Astrocyte (in vitro differentiated cells and primary cell): ENCODE measurements at regions not wholly inside any gene's neighbourhood (a gene's known extent, or its start where the extent isn't known, plus 50 kb on each side); places are given as distances from the start of the nearest gene placed in this dataset.

Experiments used
- DNase-seq: peaks from one replicate; pipeline ENCODE4 v3.0.0-alpha.2; 2010; ENCODE audit warnings: low read depth
- FAIRE-seq: peaks from 2 replicates; lab custom pipeline; 2011; peaks lifted over from hg19 to GRCh38; lab: Jason Lieb, UNC
- H2AFZ ChIP-seq: 2 replicates; pipeline ENCODE4 v1.6.0; 2012; ENCODE audit warnings: low read depth, low read length, inconsistent platforms
- H3K27ac ChIP-seq: 2 replicates; pipeline ENCODE4 v1.5.1; 2011; ENCODE audit warnings: low read depth, low read length, inconsistent platforms
- H3K27me3 ChIP-seq: 2 replicates; pipeline ENCODE4 v1.6.0; 2011; ENCODE audit warnings: low read length, inconsistent platforms; ENCODE audit not compliant: insufficient read depth
- H3K36me3 ChIP-seq: 2 replicates; pipeline ENCODE4 v1.5.1; 2011; ENCODE audit warnings: low read length, inconsistent platforms; ENCODE audit not compliant: insufficient read depth
- H3K4me1 ChIP-seq: 2 replicates; pipeline ENCODE4 v1.5.1; 2011; ENCODE audit warnings: low read length, inconsistent platforms; ENCODE audit not compliant: insufficient read depth
- H3K4me2 ChIP-seq: 2 replicates; pipeline ENCODE4 v1.6.0; 2012; ENCODE audit warnings: low read length, inconsistent platforms
- H3K4me3 ChIP-seq: 2 replicates; pipeline ENCODE4 v1.5.1; 2011; ENCODE audit warnings: low read depth, mild to moderate bottlenecking, low read length, inconsistent platforms; ENCODE audit not compliant: insufficient read depth
- H3K79me2 ChIP-seq: 2 replicates; pipeline ENCODE4 v1.6.0; 2012; ENCODE audit warnings: mild to moderate bottlenecking, low read length, inconsistent platforms; ENCODE audit not compliant: insufficient read depth
- H3K9ac ChIP-seq: 2 replicates; pipeline ENCODE4 v1.6.0; 2012; ENCODE audit warnings: mild to moderate bottlenecking, low read length, inconsistent platforms
- H3K9me3 ChIP-seq: 2 replicates; pipeline ENCODE4 v1.5.1; 2012; ENCODE audit warnings: low read depth, mild to moderate bottlenecking, low read length, inconsistent platforms; ENCODE audit not compliant: insufficient read depth
- H4K20me1 ChIP-seq: 2 replicates; pipeline ENCODE4 v1.6.0; 2012; ENCODE audit warnings: low read length, inconsistent platforms; ENCODE audit not compliant: insufficient read depth
- H3K27ac Mint-ChIP-seq: one replicate; pipeline ENCODE4 v1.8.0; 2021; ENCODE audit warnings: mild to moderate bottlenecking, mixed read lengths; ENCODE audit not compliant: unreplicated experiment
- H3K27me3 Mint-ChIP-seq: one replicate; pipeline ENCODE4 v1.8.0; 2021; ENCODE audit warnings: low read depth, mixed read lengths; ENCODE audit not compliant: unreplicated experiment
- H3K36me3 Mint-ChIP-seq: one replicate; pipeline ENCODE4 v1.8.0; 2021; ENCODE audit warnings: low read depth, mixed read lengths; ENCODE audit not compliant: unreplicated experiment
- H3K4me1 Mint-ChIP-seq: one replicate; pipeline ENCODE4 v1.8.0; 2021; ENCODE audit warnings: low read depth, mixed read lengths; ENCODE audit not compliant: unreplicated experiment
- H3K4me3 Mint-ChIP-seq: one replicate; pipeline ENCODE4 v1.8.0; 2021; ENCODE audit warnings: mild to moderate bottlenecking, moderate library complexity, mixed read lengths; ENCODE audit not compliant: unreplicated experiment
- H3K9me3 Mint-ChIP-seq: one replicate; pipeline ENCODE4 v1.8.0; 2021; ENCODE audit warnings: mild to moderate bottlenecking, mixed read lengths; ENCODE audit not compliant: unreplicated experiment
- CTCF ChIP-seq: IDR thresholded peaks from 2 replicates; pipeline ENCODE4 v1.5.1; 2011; ENCODE audit warnings: low read depth, mild to moderate bottlenecking, inconsistent platforms, low read length, moderate library complexity; ENCODE audit not compliant: insufficient read depth
- EZH2 ChIP-seq: IDR thresholded peaks from 2 replicates; pipeline ENCODE4 v1.6.1; 2012; ENCODE audit warnings: mild to moderate bottlenecking, low read length, inconsistent platforms; ENCODE audit not compliant: insufficient read depth

GRCh38 chr3:76976996-76977395, 62.9 kb upstream of the ROBO2 start:
- no peak overlapping the region for H3K4me3 Mint-ChIP-seq
- Histone ChIP-seq H3K27me3 (no peaks in the 10 kb centered on the region), H4K20me1 (no peaks in the 10 kb centered on the region), H3K4me1 (no peaks in the 10 kb centered on the region), H3K9me3 (no peaks in the 10 kb centered on the region), H3K27ac (no peak overlapping the region), H3K4me2 (no peak overlapping the region), H3K4me3 (no peak overlapping the region), H2AFZ (no peak overlapping the region), H3K79me2 (no peaks in the 10 kb centered on the region), H3K9ac (no peak overlapping the region), H3K36me3 (no peaks in the 10 kb centered on the region)
- peaks cover 3% of the 10 kb centered on the region for H3K4me1 Mint-ChIP-seq
- TF ChIP-seq EZH2: no peak
- no peak for TF ChIP-seq CTCF
- DNase-seq (no peak), FAIRE-seq (no peak)
- no peaks in the 10 kb centered on the region for H3K9me3 Mint-ChIP-seq
- no peaks in the 10 kb centered on the region for H3K36me3 Mint-ChIP-seq
- H3K27me3 Mint-ChIP-seq: no peaks in the 10 kb centered on the region
- no peak overlapping the region for H3K27ac Mint-ChIP-seq

GRCh38 chr3:76985645-76986044, 54.3 kb upstream of the ROBO2 start:
- TF ChIP-seq CTCF (no peak), EZH2 (no peak)
- Mint-ChIP-seq H3K27ac (no peak overlapping the region), H3K9me3 (no peaks in the 10 kb centered on the region), H3K27me3 (no peaks in the 10 kb centered on the region), H3K36me3 (no peaks in the 10 kb centered on the region), H3K4me3 (no peak overlapping the region), H3K4me1 (no peaks in the 10 kb centered on the region)
- H3K9me3 ChIP-seq: no peaks in the 10 kb centered on the region
- DNase-seq: no peak
- no peak overlapping the region for H3K4me2 ChIP-seq
- no peak for FAIRE-seq
- no peaks in the 10 kb centered on the region for H3K36me3 ChIP-seq
- no peak overlapping the region for H3K27ac ChIP-seq
- H3K27me3 ChIP-seq: no peaks in the 10 kb centered on the region
- H2AFZ ChIP-seq: no peak overlapping the region
- no peaks in the 10 kb centered on the region for H3K79me2 ChIP-seq
- H4K20me1 ChIP-seq: no peaks in the 10 kb centered on the region
- no peak overlapping the region for H3K4me3 ChIP-seq
- H3K9ac ChIP-seq: no peak overlapping the region
- no peaks in the 10 kb centered on the region for H3K4me1 ChIP-seq

GRCh38 chr3:76986876-76987474, 52.9 kb upstream of the ROBO2 start:
- H3K4me3 Mint-ChIP-seq: no peak overlapping the region
- TF ChIP-seq EZH2 (no peak), CTCF (no peak)
- Histone ChIP-seq H2AFZ (no peak overlapping the region), H3K4me2 (no peak overlapping the region), H3K4me1 (no peaks in the 10 kb centered on the region), H4K20me1 (no peaks in the 10 kb centered on the region), H3K27me3 (no peaks in the 10 kb centered on the region), H3K79me2 (no peaks in the 10 kb centered on the region), H3K36me3 (no peaks in the 10 kb centered on the region), H3K27ac (no peak overlapping the region), H3K4me3 (no peak overlapping the region), H3K9ac (no peak overlapping the region), H3K9me3 (no peaks in the 10 kb centered on the region)
- FAIRE-seq (no peak), DNase-seq (no peak)
- no peaks in the 10 kb centered on the region for H3K9me3 Mint-ChIP-seq
- no peaks in the 10 kb centered on the region for H3K36me3 Mint-ChIP-seq
- no peak overlapping the region for H3K27ac Mint-ChIP-seq
- no peaks in the 10 kb centered on the region for H3K4me1 Mint-ChIP-seq
- no peaks in the 10 kb centered on the region for H3K27me3 Mint-ChIP-seq
